ENCODE measurements at regions not wholly inside any gene's neighbourhood (a gene's known extent, or its start where the extent isn't known, plus 50 kb on each side); places are given as distances from the start of the nearest gene placed in this dataset.
A peak's percentile ranks its signal among the peaks of the same experiment; 100 is the strongest.

- Histone ChIP-seq H3K4me3 (IDR thresholded peaks at IDR 0.05; ENCODE audit: insufficient read depth, low read depth, low read length) (no peak overlapping the region), H3K4me1 (ENCODE audit: low read depth, poor library complexity, severe bottlenecking) (peaks cover 41% of the 10 kb centered on the region), H3K27ac (no peak overlapping the region), H3K79me2 (ENCODE audit: insufficient read depth, low read depth) (no peaks in the 10 kb centered on the region), H3K4me2 (no peak overlapping the region), H4K20me1 (ENCODE audit: insufficient read depth) (no peaks in the 10 kb centered on the region), H2AFZ (ENCODE audit: low read depth) (no peak overlapping the region), H3K27me3 (ENCODE audit: insufficient read depth, low read depth) (no peaks in the 10 kb centered on the region), H3K9ac (no peak overlapping the region), H3K36me3 (ENCODE audit: insufficient read depth) (no peaks in the 10 kb centered on the region)
- TF ChIP-seq CTCF (conservative IDR thresholded peaks at IDR 0.05; ENCODE audit: low read depth, low read length) = no peak
Observed at GRCh38 chr10:124287071-124287685, 131.5 kb downstream of the OAT start.

DNA sequence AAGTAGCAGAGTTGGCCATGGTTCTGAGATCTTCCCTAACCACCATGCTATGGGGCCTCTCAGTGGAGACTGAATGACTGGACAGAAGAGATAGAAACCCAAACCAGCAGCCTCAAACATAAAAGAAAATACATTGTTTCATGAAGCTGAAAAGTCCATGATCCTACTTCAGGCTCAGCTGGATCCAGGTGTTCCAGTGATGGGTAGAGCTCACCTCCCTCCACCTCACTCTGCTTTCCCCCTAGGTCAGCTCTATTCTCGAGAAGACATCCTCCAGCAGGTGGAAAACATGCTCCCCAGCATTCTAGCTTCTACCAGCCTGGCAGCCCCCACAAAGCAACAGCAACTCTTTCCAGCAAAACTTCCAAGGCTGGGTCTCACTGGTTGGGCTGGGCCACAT is 132.1 kb downstream of the OAT start:
- Histone ChIP-seq H3K36me3 (ENCODE audit: insufficient read depth) (no peaks in the 10 kb centered on the region), H3K4me2 (0 out of 2 replicates have a peak overlapping the region, but pooled peaks have one; percentile 5), H3K4me1 (ENCODE audit: low read depth, poor library complexity, severe bottlenecking) (peaks cover 41% of the 10 kb centered on the region), H3K27me3 (ENCODE audit: insufficient read depth, low read depth) (no peaks in the 10 kb centered on the region), H3K27ac (no peak overlapping the region), H3K4me3 (IDR thresholded peaks at IDR 0.05; ENCODE audit: insufficient read depth, low read depth, low read length) (no peak overlapping the region), H2AFZ (ENCODE audit: low read depth) (no peak overlapping the region), H4K20me1 (ENCODE audit: insufficient read depth) (no peaks in the 10 kb centered on the region), H3K79me2 (ENCODE audit: insufficient read depth, low read depth) (no peaks in the 10 kb centered on the region), H3K9ac (no peak overlapping the region)
- TF ChIP-seq CTCF (conservative IDR thresholded peaks at IDR 0.05; ENCODE audit: low read depth, low read length) = no peak

- Histone ChIP-seq H3K27me3 (ENCODE audit: insufficient read depth, low read depth) (no peaks in the 10 kb centered on the region), H3K79me2 (ENCODE audit: insufficient read depth, low read depth) (no peaks in the 10 kb centered on the region), H4K20me1 (ENCODE audit: insufficient read depth) (no peaks in the 10 kb centered on the region), H2AFZ (ENCODE audit: low read depth) (peak overlapping the region; percentile 6; the same call in 1 of the 2 replicates), H3K36me3 (ENCODE audit: insufficient read depth) (no peaks in the 10 kb centered on the region), H3K4me1 (ENCODE audit: low read depth, poor library complexity, severe bottlenecking) (peaks cover 36% of the 10 kb centered on the region), H3K9ac (no peak overlapping the region; the same call in 1 of the 2 replicates), H3K27ac (peak overlapping the region; percentile 50; the same call in 1 of the 2 replicates), H3K4me3 (IDR thresholded peaks at IDR 0.05; ENCODE audit: insufficient read depth, low read depth, low read length) (no peak overlapping the region), H3K4me2 (peak overlapping the region; percentile 5)
- no peak for TF ChIP-seq CTCF (conservative IDR thresholded peaks at IDR 0.05; ENCODE audit: low read depth, low read length)
Observed at GRCh38 chr10:124285587-124286527, 132.9 kb downstream of the OAT start.

DNA sequence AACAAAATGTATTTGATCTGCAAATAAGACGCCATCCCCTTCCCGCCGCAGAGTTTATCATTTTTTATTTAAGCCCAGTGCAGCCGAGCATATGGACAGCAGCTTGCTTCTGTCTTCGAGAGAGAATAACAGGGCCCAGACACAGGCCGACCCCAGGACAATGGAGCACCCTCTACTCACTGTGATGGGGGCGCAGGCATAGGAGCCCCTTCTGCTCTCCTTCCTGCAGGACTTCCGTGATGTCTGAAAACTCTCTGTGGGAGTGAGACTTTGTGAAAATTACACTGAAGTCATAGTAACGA is 134.8 kb downstream of the OAT start:
- no peaks in the 10 kb centered on the region for H4K20me1 ChIP-seq (ENCODE audit: insufficient read depth)
- no peaks in the 10 kb centered on the region for H3K36me3 ChIP-seq (ENCODE audit: insufficient read depth)
- H3K79me2 ChIP-seq (ENCODE audit: insufficient read depth, low read depth) = no peaks in the 10 kb centered on the region
- H3K27me3 ChIP-seq (ENCODE audit: insufficient read depth, low read depth) = no peaks in the 10 kb centered on the region
- H3K4me1 ChIP-seq (ENCODE audit: low read depth, poor library complexity, severe bottlenecking) = peaks cover 17% of the 10 kb centered on the region
- no peak overlapping the region for H2AFZ ChIP-seq (ENCODE audit: low read depth)
- no peak overlapping the region for H3K4me2 ChIP-seq
- no peak overlapping the region for H3K9ac ChIP-seq
- no peak overlapping the region for H3K27ac ChIP-seq
- no peak for TF ChIP-seq CTCF (conservative IDR thresholded peaks at IDR 0.05; ENCODE audit: low read depth, low read length)
- H3K4me3 ChIP-seq (IDR thresholded peaks at IDR 0.05; ENCODE audit: insufficient read depth, low read depth, low read length) = no peak overlapping the region

Data from KMS-11 (cell line).